T1000 (cell line): ENCODE measurements at regions not wholly inside any gene's neighbourhood (a gene's known extent, or its start where the extent isn't known, plus 50 kb on each side); places are given as distances from the start of the nearest gene placed in this dataset.

Experiments used
- DNase-seq: peaks from one replicate; lab custom pipeline; 2025; ENCODE audit warnings: mixed read lengths; lab: John Stamatoyannopoulos, UW

DNA sequence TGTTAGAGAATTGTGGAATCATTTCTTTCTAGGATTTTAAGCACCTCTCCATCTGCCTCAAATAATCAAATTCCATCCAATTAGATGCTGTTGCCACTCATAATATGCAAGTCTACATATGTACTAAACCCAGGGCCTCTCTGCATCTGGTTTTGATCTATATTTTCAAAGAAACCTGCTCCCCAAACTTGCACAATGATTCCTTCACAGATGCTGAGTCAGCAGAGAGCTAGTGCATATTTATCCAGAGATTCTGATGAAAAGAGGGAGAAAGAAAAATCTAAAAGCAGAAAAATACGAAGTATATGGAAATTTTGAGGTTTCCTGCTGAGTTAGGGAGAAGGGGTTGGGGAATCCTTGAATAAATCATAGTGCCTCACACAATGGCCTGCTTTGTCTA, 235.1 kb upstream of the RBFOX1 start:
- no peak for DNase-seq

DNA sequence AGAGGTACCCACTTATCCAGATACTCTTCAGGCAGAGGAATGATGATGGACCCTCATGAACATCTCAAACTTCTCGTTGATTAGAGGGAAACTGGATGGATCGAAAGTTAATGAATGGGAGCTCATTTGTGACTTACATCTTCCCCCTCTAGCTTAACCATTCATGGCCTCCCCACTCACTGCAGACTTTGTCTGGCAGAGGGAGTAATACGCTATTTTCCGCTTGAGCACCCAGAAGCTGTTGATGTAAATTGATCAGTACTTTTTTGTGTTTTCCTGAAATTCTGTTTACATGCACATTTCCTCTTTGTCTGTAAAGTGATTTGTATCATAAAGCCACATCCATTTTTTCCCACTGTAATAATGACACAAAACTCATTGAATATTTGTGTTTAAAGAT, 239.1 kb upstream of the RBFOX1 start:
- no peak for DNase-seq

DNA sequence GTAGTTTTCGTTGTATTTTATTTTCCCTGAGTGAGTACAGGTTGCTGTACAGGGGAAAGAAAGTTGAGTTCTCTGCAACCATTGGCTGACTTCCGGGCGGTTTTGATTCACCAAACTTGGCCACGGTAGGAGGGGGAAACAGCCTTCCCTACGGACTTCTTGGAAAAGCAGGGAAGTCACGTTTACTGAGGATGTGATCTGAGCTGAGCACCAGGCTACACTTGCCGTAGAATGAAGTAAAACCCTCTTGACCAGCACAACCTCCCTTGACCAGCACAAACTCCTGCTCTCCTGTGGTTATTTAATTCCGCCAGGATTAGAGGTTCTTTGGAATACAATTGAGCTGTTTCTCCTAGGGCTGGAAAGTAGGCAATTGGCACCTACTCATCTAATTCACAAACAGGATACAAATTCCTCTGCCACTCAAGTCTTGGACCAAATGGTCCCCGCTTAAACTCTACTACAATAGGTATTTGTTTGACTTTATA, 242.0 kb upstream of the RBFOX1 start:
- DNase-seq = no peak

DNA sequence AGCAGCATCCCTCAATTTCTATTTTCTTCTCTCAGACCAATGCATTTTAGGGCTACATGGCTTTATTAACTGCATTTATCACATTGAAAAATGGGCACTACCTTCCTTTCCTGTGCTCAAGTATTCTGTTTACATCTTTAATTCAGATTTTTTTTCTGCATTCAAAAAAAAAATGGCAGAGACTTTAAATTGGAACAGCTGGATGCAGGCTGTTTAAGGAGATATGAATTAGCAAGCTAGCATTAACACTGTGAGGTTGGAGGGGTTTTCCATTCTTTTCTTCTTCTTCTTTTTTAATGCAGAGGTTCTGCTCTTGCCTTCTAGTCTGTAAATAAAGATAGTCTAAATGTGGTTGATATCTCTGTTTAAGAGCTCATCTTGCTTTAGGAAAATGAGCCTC, 242.9 kb upstream of the RBFOX1 start:
- DNase-seq = no peak

DNA sequence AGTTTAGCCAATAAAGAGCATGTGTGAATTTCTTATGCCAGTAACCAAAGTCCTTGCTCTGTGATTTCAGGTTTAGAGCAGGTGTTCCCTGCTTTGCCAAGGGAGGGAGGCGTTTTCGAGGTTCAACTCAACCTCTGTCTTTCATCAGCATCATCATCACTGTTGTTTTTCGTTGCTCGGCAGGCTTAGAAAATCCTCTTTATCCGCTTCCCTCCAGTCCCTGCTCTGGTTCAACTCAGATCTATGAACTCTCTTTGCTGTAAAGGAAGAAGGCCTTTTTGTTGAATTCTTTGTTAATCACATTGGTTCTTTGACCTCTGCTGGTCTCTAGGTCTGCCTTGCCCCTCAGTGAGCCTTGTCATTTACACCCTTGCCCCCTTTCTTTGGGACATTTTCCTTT, 243.9 kb upstream of the RBFOX1 start:
- no peak for DNase-seq

DNA sequence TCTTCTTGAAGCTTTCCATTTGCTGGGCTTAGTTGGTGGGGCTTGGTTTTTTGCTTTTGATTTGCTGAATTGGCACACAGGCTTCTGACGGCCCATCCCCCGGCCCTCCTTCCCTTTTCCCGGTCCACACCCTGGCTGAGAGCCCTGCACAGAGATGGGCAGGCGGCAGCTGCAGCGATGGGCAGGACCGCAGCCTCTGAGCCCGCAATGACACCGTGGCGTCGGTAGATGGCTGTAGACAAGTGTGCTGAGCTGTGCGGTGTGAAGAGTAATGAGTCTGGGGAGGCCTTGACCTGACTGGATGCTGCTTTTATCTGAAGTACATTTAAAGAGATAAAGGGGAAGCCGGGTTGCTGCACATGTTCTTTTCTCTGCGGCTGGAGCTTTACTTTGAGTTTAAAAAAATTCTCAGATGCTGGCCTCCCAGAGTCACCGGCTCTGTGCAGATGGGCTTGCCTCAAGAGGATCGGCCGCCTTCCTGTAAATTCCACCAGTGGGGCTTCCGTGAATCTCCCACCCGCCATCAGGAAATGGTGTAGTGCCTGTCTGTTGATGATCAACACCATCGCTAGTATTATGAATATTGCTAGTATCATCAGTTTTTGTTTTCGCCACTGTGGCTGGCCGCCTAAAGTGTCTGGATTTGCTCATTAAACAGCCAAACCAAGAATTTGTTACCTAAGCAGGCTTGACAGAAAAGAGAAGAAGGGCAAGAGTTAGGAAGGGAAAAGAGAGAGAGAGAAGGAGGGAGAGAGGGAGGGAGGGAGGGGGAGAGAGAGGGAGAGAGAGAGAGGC, 245.6 kb upstream of the RBFOX1 start:
- no peak for DNase-seq

DNA sequence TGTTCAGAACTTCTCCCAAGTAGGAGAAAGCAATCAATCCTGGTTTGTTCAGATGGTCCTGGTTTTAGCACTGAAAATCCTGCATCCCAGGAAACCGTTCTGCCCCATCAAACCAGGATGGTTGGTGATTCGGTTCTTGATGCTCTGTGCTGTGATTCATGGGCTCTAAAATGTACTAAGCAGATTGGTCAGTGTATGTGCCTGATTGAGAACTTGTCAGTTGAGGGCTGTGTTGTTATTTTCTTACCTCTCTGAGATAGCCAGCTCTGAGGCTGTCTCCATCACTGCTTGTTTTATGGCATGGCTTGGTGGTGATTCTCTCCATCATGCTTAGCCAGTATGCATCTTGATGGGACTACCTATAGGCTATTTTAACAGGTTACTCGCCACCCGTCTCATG, 246.9 kb upstream of the RBFOX1 start:
- no peak for DNase-seq

DNA sequence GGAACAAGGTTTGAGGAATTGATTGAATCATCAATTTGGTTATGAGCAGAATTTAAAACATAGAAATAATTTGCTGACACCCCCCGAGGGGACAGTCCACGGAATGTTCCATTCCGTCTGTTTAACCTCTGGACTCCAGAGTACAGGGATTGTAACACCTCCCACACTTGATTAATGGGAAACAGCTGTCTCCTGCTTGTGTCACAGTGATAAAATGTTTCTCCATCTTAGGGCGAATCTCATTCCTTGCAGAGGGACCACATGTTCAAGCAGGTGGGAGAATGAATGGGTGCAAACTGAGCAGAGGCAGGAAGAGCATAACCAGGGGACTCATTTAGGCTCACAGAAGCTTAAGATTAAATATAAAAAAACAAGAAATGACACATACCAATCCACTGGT, 249.5 kb upstream of the RBFOX1 start:
- no peak for DNase-seq

DNA sequence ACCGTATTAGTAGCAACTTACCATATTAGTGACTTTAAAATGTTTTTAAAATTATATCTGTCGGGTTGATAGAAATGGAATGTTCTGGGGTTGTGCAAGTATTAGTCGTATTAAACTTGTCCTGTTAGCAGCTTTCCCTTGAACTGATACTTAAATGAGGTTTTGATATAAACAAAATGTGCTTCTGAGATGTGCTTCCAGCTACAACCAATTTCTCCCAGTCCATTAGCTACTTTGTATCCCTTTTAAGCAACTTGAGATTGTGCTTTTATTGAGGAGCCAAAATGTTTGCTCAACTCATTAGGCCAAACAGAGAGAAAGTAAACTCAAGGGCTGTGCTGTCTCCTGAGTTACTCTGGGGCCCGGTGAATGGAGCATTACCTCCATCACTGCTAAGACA, 255.0 kb upstream of the RBFOX1 start:
- no peak for DNase-seq

DNA sequence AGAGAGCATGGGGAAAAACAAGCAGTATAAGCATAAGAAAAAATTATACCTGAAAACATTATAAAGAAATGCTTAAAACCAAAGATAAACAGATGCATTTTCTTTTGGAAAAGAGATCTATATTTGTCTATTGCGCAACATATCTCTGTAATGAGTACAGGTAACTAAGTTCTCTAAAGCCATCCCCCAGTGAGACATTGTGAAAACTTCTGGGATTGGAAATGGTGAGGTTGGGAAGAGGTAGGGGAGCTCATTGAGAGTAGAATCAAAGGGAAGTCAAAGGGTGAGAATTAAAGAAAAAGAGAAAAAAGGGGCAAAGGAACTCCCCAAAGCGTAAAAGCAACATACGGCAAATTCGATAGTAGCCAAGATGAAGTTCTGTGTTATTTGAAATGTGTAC, 257.9 kb upstream of the RBFOX1 start:
- no peak for DNase-seq

DNA sequence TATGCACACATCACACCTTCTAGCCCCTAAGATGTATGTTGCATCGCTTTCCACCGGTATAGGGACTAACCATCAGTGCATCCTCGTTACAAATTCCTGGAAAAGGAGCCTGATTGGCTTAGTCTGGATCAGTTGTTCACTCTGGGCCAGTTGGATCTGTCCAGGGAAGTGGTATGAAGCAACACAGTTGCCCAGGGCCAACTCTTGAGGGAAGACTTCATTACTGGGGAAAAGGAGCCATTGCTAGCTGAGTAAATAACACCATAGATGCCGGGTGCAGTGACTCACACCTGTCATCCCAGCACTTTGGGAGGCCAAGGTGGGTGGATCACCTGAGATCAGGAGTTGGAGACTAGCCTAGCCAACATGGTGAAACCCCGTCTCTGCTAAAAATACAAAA, 275.2 kb upstream of the RBFOX1 start:
- DNase-seq = no peak

DNA sequence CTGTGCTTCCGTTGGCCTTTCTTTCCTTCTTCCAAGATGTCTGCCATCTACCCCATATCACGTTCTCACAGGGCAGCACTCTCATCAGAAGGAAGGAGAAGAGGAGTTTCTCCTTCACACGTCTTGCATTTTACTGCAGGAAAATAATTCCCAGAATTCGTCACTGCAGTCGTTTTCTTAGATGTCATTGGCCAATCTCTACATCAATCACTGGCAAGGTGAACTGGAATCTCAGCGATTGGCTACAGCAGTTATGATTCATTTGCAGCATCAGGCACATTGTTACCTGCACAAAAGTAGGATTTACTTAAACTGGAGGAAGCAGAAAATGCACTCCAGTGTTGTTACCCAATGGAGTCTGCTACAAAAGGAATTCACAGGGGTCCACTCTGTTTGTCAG, 277.2 kb upstream of the RBFOX1 start:
- no peak for DNase-seq

DNA sequence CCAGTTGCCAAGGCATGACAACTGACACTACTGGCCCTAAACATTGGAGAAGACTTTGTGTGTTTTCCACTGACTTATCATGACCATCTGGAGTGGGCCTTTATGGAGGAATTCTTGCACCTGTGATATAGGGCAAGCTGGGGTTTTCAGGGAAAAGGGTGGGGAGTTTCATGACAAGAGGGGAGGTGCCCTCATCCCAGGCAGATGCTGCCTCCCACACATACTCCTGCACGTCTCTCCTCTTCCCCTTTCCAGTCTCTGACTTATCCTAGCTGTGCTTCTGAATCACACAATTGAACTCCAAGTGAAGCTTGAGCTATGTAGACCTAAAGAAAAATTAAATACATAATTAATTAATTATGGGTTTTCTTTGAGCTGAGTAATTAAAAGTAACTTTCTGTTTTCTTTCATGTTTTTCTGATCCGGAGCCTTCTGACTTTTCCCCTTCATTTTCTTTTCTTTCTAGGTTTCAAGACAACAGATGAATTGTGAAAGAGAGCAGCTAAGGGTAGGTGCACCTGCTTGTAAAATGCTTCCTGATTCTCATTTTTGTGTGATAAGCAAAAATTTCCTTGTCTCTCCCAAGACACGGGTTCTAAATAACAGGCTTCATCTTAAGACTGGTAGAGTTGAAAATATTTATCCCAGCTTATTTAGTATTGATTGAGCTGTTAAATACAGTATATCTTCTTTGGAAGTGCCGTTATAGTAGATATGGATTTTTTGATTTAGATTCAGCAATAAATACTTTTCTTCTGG, 280.9 kb upstream of the RBFOX1 start:
- no peak for DNase-seq

DNA sequence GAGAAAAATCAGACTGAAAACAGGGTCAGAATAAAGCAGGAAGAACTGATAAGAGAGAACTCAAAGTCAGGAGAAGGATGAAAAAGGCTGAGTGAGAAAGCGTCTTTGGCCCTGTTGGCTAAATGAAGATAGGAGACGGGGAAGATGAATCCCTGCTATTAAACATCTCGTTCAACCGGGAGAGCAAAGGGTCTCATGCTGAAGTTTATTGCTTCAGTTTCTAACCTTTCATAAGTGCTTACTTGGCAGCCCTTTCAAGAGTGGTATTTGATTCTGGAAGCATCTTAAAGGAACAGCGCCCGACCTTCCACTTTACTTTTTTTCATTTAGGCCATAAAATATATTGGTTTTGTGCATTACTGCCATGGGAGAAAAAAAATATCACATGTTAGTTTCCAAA, 288.3 kb upstream of the RBFOX1 start:
- no peak for DNase-seq

DNA sequence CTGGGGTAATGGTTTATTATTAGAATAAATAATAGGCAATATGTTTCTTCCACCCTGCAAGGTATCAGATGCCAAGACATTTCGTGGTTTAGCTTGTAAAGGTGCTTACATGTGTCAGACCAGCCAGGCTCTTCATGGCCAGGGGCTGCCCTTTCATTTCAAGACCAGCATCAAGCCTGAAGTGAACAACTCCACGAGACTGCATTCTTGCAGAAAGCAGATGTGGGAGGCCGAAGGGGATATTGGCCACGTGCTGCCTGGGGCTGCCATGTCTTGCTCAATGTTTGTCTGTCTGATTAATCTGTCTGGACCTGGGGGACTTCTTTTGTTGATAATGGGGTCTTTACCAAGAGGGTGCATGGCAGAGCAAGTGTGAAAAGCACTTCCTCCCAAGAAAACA, 294.2 kb upstream of the RBFOX1 start:
- no peak for DNase-seq

DNA sequence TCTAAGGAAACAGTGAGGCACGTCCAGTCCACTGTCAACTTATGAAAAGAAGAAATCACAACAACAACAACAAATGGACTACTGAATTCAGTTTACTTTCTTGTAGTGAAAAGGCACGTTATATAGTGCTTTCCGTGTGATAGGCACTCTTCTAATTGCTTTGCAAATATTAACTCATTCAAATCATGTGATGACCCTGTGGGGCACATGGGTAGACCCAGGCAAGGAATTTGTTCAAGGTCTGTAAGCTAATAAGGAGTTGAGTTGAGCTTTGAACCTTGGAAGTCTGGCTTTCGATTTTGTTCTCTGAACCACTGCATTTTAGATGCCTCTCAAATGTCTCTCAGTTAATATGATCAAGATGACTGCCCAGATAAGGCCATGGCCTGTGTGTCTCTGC, 295.1 kb upstream of the RBFOX1 start:
- no peak for DNase-seq

DNA sequence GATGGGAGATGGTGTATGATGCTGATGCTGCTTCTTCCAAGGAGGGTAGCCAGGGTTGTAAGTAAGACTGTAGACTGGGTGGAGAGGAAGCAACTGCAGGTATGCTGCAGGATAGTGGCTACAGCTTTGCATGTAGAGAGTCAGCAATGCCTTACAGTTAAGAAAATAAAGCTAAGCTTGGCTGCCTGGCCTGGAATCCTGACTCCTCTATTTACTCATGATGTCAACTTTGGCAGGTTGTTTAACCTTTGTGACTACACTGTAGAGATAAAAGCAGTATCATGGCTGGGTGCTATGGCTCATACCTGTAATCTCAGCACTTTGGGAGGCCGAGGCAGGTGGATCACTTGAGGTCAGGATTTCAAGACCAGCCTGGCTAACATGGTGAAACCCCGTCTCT, 301.6 kb upstream of the RBFOX1 start:
- no peak for DNase-seq

DNA sequence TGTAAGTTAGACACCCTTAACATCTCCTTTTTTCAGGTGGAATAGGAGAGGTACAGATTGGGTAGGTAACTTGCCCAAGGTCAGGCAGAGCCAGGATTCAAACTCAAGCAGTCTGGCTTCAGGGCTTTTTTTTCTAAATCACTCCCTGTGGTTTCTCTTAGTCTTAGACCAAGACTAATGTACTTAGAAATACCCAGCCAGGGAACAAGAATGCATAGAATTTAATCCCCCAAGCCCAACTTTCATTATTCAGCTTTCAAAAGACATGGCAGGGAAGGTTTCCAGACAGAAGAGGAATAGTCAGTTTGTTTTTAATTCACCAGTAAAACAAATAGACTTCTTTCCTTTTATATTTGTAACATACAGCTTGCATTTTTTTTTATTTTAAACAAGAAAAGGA, 305.2 kb upstream of the RBFOX1 start:
- no peak for DNase-seq

DNA sequence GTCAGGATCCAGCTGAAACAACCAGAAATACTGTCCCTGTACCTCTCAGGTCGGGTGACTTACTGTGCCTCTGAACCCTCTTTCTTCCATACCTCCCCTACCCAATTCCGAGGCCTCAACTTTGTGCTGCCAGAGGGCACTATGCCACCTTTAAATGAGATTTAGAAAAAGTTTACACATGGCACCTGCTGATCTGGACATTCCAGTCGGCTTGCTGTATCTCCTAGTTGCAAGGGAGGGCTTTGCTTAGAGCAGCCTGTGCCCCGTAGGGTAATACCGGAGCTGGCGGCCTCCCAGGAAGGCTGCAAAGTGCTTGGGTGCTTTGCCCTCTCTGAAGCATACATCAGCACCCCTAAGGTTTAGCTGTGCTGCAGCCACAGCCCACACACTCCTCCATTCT, 306.0 kb upstream of the RBFOX1 start:
- DNase-seq = no peak

DNA sequence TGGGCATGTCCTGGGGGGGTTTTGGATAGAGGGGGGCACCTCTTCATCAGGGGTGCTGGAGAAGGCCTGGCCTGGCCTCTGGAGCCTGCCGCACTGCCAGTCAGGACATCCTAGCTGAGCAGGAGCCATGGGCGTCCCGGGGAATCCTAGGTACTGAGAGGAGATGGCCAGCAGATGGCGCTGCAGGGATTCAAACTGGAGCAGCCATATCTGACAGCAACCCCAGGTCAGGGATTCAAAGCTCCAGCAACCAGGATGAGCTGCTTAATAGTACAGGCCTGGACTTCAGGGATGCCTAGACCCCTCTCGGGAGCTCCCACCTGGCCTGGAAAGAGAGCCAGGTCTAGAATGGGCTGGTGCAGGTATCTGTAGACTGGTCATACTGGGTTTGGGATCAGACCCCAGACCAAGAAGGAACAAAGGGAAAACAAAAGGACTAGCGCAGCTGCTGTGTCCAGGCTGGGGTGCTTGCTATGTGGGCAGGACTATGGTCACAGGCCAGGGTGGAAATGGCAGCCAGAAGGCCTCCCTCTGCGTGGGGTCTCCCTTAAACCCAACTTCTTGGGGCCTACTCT, 306.9 kb upstream of the RBFOX1 start:
- no peak for DNase-seq

DNA sequence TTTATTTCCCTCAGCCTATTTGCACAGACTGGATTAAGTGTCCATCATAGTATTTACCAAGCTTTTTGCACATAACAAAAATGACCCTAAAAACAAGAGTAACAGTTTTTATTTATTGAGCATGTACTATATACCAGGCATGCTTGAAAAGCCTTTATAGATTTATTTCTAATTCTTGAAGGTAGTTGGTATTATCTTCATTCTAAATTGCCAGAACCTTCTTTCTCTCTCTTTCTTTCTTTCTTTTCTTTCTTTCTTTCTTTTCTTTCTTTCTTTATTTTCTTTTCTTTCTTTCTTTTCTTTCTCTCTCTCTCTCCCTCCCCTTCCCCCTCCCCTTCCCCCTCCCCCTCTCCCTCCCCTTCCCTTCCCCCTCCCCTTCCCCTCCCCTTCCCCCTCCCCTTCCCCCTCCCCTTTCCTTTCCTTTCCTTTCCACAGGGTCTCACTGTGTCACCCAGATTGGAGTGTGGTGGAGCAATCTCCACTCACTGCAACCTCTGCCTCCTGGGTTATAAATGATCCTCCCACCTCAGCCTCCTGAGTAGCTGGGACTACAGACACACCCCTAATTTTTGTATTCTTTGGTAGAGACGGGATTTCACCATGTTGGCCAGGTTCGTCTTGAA, 310.9 kb upstream of the RBFOX1 start:
- DNase-seq = no peak

DNA sequence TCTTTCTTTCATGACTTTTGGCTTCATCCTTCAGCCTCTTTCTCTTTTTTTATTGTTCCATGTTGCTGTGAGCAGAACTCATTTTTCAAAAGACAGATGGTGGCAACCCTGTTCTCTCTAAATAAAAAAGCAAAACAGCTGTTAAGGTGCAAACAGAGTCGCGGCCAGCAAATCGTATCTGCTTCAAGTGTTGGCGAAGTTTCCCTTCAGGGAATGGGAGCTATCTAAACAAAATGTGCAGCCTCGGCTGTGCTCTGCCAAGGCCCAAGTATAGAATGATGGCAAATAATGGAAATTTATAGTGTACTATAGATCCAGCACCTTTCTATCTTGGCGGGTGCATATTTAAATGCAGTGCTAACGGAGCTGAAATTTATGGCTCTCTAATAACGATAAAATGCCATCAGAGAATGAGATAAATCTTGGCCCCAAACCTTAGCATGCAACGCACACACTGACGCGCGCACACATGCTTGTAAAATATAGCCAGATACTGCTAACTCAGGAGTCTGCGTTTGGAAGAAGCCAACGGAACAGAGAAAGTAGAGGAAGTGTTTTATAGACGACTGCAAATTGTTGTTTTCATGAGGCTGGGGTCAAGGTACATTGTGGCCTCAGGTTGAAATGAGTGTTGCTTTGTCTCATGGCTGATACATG, 315.5 kb upstream of the RBFOX1 start:
- no peak for DNase-seq
